ENCODE measurements at regions not wholly inside any gene's neighbourhood (a gene's known extent, or its start where the extent isn't known, plus 50 kb on each side); places are given as distances from the start of the nearest gene placed in this dataset.
"Not testable (repeated sequence)": the region's sequence is repeated elsewhere in the genome, so short reads cannot be mapped to it uniquely, and the experiment has no call there.

- DNase-seq = not testable (repeated sequence)
Observed at GRCh38 chr17:30712859-30713258, 111.6 kb downstream of the CRLF3 start.

GRCh38 chr17:30711626-30712507 lies 112.6 kb downstream of the CRLF3 start:
- not testable (repeated sequence) for DNase-seq

DNA sequence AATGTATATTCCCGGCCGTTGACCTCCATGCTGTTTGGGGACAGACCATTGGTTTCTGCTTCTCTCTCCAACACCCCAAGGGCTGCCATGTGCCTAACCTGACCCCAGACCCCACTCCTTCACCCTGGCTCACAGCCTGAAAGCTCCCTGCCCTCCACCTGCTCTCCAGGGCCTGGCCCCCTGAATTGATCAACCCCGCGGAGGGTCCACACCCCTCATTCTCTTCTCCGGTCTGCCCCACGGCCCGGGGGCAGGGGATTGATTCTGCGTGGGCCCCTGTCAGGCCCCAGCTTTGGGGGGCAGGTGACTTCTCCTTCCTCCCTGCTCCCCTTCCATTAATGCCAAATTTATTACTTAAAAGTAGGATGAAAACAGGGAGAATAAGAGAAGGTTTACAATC lies 113.3 kb downstream of the CRLF3 start:
- not testable (repeated sequence) for DNase-seq

DNA sequence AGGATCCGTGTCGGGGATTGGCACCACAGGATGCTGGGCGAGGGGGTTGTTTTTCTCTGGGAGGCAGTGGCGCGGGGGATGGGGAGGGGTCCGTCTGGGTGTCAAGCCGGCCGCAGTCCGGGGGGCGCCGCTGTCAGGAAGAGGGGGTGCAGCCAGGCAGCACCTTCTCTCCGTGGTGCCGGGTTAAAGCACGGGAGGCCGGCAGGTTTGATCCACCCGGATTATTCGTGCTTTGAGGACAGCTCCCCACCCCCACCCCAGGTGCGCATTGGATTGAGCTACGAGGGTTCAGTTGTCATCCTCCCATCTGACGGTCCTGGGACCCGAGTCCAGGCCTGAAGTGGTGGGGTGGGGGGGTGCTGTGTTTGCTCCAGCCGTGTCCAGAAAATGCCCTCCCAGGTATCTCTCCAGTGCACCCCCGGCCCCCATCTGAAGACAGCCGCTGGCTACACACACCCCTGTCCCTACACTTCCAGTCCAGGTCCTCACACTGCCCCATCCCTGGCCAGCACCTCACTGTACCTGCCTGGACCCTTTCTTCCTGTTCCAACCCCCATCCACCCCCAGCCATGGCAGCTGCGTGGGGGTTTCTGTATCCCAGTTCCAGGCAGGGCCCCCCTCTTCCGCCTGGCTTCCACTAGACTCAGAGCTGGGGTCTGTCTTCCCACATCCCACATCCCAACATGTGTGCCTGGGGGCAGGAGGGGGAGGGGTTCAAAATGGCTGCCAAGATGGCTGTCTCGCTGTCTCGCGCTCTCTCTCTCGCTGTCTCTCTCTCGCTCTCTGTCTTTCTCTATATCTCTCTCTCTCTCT lies 114.0 kb downstream of the CRLF3 start:
- not testable (repeated sequence) for DNase-seq

DNA sequence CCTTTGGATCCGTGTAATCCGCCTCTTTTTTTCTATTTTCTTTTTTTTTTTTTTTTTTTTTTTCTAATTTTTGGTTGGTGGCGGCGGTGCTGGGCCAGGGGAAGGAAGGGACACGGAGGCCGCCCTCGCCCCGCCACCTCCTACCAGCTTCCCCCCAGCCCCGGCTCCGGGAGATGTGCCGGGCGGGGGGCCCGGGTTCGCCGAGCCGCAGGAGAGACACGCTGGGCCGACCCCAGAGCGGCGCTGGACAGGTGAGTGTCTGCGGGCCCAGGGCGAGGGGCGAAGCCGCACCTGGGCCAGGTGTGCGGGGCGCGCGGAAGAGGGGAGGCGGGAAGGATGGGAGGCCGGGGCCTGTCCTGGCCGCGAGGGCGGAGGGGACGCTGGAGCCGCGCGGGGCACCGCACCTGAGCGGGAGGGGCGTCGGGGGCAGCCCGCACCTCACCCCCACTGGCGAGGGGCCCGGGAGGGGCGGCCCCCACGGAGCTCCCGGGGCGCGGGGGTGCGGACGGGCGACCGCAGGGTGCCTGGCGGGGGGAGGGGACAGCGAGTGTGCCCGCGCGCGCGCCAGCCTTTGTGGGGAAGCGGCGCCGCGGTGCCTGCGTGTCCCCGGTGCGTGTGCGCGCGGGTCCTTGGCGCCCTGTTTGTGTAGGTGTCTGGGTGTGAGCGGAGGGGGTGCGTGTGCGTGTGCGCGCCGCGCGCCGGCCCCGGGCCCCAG lies 114.8 kb downstream of the CRLF3 start:
- DNase-seq = not testable (repeated sequence)

- not testable (repeated sequence) for DNase-seq
Observed at GRCh38 chr17:30709096-30709495, 115.4 kb downstream of the CRLF3 start.

DNA sequence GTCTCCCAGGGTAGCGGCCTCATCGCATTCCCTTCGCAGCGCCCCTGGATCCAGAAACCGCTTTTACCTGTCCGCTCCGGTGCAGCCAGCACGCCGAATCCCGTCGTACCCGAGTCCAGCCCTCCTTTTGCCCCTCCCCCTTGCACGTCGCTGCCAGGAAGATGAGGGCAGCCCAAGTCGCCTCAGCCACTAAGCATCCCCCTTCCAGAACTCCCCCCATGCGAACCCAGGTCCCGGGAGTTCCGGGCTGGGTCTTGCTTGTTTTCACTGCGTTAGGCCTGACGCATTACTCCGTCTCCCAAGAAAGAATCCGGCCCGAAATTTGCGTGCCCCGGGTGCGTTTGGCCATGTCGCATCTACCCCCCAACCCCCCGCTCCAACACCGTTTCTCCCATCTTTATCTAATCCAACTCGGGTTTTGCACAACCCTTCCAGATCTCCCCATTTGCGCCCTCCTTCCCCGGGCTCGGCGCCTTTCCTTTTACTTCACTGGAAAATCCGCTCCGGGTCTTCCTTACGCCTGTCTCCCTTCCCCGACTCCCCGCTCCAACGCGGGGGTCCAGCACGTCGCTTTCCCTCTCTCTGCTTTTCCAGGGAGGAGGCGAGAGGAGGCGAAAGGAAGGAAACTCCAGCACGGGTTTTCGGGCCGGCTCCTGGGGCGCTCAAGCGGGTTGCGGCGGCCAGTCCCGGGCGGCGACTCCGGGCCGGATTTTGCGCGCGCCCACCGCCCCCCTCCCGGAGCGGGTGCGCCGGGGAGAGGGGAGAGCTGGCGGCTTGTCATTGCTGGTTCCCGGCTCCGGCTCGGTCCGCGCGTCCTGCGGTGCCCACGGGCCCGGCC lies 116.0 kb downstream of the CRLF3 start:
- peak; percentile 95 for DNase-seq

GRCh38 chr17:30707724-30708240 lies 116.7 kb downstream of the CRLF3 start:
- peak; percentile 68 for DNase-seq

- DNase-seq = not testable (repeated sequence)
Observed at GRCh38 chr17:30706461-30707335, 117.8 kb downstream of the CRLF3 start.

DNA sequence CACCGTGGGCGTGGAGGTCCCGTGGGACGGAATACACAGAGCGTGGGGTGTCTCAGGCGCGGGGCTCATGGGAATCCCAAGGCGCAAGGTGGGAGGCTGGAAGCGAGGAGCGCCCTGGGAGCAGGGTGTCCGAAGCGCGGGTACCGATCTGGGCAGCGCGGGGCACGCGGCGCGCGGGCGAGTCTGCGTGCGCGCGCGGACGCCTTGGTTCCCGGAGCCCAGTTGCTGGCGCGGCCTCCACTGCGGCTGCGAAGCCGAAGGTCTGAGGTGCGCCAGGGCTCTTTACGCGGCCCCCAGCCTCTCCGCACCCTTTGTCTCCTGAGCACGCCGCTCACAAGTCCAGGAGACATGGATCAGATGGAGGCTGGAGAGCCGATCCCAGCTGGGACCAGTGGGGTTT lies 118.5 kb downstream of the CRLF3 start:
- DNase-seq = not testable (repeated sequence)

GRCh38 chr17:30701498-30701989 lies 122.9 kb downstream of the CRLF3 start:
- no peak for DNase-seq

- not testable (repeated sequence) for DNase-seq
Observed at GRCh38 chr17:30700833-30701232, 123.7 kb downstream of the CRLF3 start.

DNA sequence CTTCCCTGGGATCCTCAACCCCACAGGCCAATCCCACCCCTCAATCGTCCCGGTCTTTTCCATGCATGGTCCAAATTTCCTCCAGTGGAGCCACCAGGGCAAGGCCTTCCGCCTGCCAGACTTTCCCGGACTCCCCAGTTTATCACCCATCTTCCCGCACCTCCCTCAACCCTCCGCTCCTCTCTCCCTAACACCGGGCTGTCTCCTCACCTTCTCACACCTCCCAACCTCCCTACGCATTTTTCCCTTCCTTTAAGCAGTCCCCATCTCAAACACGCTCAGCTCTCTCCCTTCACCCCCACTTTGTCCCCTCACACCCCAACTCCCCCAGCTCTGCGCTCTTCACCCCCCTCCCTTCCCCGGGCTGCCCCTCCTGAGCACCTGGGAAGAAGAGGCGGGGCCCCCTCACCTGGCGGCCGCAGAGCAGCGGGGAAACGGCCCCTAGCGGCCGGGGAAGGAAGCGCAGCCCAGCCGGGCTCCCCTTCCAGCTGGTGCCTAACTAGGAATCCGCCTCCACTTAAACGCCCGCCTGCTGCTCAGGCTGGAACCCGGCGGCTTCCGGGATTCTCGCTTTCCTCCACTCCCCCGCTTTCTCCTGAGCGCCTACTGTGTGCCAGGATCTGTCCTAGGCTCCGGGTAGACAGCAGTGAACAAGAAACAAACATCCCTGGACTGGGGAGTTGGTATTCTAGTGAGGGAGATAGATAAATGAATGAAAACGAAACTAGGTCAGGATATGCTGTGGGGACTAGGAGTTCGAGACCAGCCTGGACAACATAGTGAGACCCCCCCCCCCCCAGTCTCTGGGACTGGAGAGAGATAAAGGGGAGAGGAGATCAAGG lies 126.7 kb downstream of the CRLF3 start:
- not testable (repeated sequence) for DNase-seq

DNA sequence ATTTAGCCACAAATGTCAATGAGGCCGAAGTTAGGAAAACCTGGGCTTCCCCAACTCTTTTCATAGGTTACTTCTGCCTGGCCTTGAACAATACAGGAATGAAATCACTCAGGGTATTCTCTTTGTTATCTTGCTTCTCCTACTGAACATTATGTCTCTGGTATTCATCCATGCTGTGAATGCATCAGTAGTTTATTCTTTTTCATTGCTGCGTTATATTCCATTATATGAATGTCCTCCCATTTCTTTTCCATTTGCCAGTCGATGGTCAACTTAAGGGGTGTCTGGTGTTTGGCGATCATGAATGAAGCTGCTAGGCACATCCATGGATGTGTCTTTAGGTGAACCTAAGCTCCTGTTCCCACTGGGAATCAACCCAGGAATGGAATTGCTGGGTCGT lies 128.3 kb downstream of the CRLF3 start:
- no peak for DNase-seq

- not testable (repeated sequence) for DNase-seq
Observed at GRCh38 chr17:30695265-30695811, 129.2 kb downstream of the CRLF3 start.

DNA sequence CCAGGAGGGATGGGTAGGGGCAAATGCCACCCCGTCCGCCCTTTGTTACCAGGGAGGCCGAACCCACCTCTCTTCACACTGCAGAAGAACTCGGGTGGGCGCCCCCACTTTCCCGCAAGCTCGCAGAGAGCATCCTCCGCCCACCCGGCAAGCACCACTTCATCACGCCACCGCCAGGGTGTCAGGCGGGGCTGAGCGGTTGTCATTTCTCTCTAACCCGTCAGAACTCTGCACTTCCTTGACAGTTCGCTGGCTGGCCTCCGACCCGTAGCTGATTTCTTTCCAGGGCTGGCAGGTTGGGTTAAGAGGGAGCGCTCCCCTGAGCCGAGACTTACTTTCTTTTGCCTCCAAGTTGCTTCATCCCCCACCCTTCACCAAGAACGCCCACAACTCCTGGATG lies 130.7 kb downstream of the CRLF3 start:
- DNase-seq = not testable (repeated sequence)

GRCh38 chr17:30689266-30690000 lies 135.1 kb downstream of the CRLF3 start:
- not testable (repeated sequence) for DNase-seq
